Uterus (tissue), 3 donors: ENCODE measurements at regions not wholly inside any gene's neighbourhood (a gene's known extent, or its start where the extent isn't known, plus 50 kb on each side); places are given as distances from the start of the nearest gene placed in this dataset.
"Not testable (repeated sequence)": the region's sequence is repeated elsewhere in the genome, so short reads cannot be mapped to it uniquely, and the experiment has no call there.

Experiments used
- DNase-seq, 2 donors: peaks; one replicate each; pipeline ENCODE4 v3.0.0-alpha.2; 2019 to 2020
- H3K27ac ChIP-seq, 2 donors: fragments of 200-600 bp; sonication (generic); 1 replicate in 1 of 2; 2 replicates in 1 of 2; pipeline ENCODE4 v1.5.1; 2016 to 2018
- H3K27me3 ChIP-seq, 2 donors: fragments of 200-600 bp; sonication (generic); one replicate each; pipeline ENCODE4 v1.5.1; 2018 to 2019; ENCODE audit warnings: control low read depth in 1 of 2
- H3K36me3 ChIP-seq, 2 donors: fragments of 200-600 bp; sonication (generic); one replicate each; pipeline ENCODE4 v1.5.1; 2019; ENCODE audit warnings: control low read depth in 1 of 2
- H3K4me1 ChIP-seq, 2 donors: fragments of 200-600 bp; sonication (generic); one replicate each; pipeline ENCODE4 v1.5.1; 2018 to 2019; ENCODE audit warnings: control low read depth in 1 of 2
- H3K4me3 ChIP-seq, 2 donors: fragments of 200-600 bp; sonication (generic); 1 replicate in 1 of 2; 2 replicates in 1 of 2; pipeline ENCODE4 v1.5.1; 2018 to 2019; ENCODE audit warnings: mild to moderate bottlenecking in 1 of 2
- H3K9me3 ChIP-seq, 2 donors: fragments of 200-600 bp; sonication (generic); one replicate each; pipeline ENCODE4 v1.5.1; 2019; ENCODE audit warnings: control low read depth in 1 of 2
- POLR2A ChIP-seq, 2 donors: fragments of 450-650 bp; IDR thresholded peaks; one replicate each; pipeline ENCODE4 v1.6.1; 2016; ENCODE audit warnings: antibody characterized with exemption in 2 of 2, mild to moderate bottlenecking in 1 of 2, moderate library complexity in 1 of 2
- intact Hi-C: fragments of 100-400 bp; cut with DNase I; formaldehyde crosslinking; loops from one replicate; pipeline ENCODE4 v1.15.1; 2023; ENCODE audit warnings: low total_unique reads
- TF ChIP-seq, protein P1 (sequence below), 4 experiments: fragments of 200-600 bp in 2 of 4; fragments of 450-650 bp in 2 of 4; sonication (generic) in 2 of 4; IDR thresholded peaks; one replicate each; pipeline ENCODE4 v1.5.1; 2016 to 2019; ENCODE audit warnings: antibody characterized with exemption in 4 of 4, mild to moderate bottlenecking in 2 of 4, moderate library complexity in 1 of 4
- donor health status: DM: yes; HTN: yes; CAD: no.

DNA sequence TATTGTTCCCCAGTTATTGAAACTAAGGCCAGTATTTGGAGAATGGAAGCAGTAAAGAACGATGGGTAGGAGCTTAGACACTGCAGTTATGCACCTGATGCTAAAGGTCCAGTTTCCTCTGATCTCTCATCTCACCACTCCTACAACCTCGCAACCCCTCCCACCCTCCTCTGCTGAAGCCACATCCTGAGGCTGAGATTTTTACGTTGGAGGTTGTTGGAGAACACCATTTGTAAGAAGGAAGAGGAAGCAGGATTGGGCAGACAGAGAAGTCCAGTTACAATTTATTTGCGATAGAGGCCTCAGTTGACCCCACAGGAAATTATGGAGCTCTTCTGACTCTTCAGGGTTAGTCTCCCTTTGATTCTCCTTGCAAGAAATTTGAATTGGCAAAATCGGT lies 54.3 kb upstream of the NDUFV2 start:
- intact Hi-C loops, result no loop called here
- no peaks in the 10 kb centered on the region for H3K36me3 ChIP-seq
- no peak overlapping the region for H3K4me3 ChIP-seq
- no peaks in the 10 kb centered on the region for H3K27me3 ChIP-seq
- DNase-seq, result no peak
- H3K4me1 ChIP-seq, result no peaks in the 10 kb centered on the region
- no peaks in the 10 kb centered on the region for H3K9me3 ChIP-seq
- no peak overlapping the region for H3K27ac ChIP-seq
- TF ChIP-seq POLR2A (IDR thresholded peaks at IDR 0.05), result no peak
- TF ChIP-seq, protein P1, sequence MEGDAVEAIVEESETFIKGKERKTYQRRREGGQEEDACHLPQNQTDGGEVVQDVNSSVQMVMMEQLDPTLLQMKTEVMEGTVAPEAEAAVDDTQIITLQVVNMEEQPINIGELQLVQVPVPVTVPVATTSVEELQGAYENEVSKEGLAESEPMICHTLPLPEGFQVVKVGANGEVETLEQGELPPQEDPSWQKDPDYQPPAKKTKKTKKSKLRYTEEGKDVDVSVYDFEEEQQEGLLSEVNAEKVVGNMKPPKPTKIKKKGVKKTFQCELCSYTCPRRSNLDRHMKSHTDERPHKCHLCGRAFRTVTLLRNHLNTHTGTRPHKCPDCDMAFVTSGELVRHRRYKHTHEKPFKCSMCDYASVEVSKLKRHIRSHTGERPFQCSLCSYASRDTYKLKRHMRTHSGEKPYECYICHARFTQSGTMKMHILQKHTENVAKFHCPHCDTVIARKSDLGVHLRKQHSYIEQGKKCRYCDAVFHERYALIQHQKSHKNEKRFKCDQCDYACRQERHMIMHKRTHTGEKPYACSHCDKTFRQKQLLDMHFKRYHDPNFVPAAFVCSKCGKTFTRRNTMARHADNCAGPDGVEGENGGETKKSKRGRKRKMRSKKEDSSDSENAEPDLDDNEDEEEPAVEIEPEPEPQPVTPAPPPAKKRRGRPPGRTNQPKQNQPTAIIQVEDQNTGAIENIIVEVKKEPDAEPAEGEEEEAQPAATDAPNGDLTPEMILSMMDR (IDR thresholded peaks at IDR 0.05), result no peak

DNA sequence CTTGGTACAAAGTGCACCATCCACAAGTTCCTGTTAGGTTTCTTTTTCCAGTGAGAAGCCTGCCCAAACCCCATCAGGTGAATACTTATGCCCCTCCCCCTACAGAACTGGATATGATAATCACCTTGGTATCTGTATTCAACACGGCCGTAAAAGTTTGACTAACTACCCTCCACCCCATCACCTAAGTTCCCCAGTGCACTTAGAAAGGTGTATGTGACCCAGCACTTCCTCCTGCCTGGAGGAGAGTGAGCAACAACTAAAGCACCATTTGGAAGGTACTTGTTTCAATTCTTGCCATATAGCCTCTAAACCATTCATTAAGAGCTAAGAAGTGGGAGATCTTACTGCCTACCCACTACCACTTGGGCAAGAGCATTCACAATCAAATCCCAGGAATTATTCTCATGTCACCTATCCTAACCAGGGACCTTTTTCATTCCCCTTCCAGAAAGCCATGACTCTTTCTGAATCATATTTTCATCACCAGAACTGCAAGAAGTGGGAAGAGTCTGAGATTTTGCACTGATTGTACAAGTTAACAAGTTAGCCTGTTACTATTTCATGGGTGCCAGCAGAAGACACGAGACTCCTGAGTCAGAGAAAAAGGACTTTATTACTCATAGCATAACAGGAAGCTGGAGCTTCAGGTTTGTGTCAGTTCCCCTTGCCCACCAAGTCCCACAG lies 53.5 kb upstream of the NDUFV2 start:
- no peaks in the 10 kb centered on the region for H3K36me3 ChIP-seq
- H3K9me3 ChIP-seq, result no peaks in the 10 kb centered on the region
- H3K4me1 ChIP-seq, result no peaks in the 10 kb centered on the region
- H3K27me3 ChIP-seq, result no peaks in the 10 kb centered on the region
- no peak overlapping the region for H3K4me3 ChIP-seq
- no peak for DNase-seq
- H3K27ac ChIP-seq, result no peak overlapping the region
- intact Hi-C loops, result no loop called here
- no peak for TF ChIP-seq POLR2A (IDR thresholded peaks at IDR 0.05)
- TF ChIP-seq, protein P1 (IDR thresholded peaks at IDR 0.05), result no peak

DNA sequence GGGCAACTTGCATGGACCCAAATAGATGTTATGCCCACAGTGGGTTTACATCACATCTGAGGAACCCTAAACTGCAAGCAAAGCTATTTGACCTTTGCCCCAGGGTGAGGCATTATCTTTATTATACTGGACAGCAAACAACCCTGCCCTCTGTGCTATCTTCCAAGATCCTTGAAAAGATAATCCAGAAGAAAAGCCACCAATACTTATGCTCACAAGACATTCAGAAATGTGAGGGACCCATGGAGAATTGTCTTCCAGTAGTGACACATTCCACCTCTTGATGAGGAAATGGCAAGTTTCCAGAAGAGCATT lies 53.0 kb upstream of the NDUFV2 start:
- no peak for TF ChIP-seq POLR2A (IDR thresholded peaks at IDR 0.05)
- TF ChIP-seq, protein P1 (IDR thresholded peaks at IDR 0.05), result no peak
- DNase-seq, result no peak
- intact Hi-C loops, result no loop called here
- Histone ChIP-seq H3K4me1 (no peaks in the 10 kb centered on the region), H3K36me3 (no peaks in the 10 kb centered on the region), H3K27ac (no peak overlapping the region), H3K27me3 (no peaks in the 10 kb centered on the region), H3K9me3 (no peaks in the 10 kb centered on the region), H3K4me3 (no peak overlapping the region)

DNA sequence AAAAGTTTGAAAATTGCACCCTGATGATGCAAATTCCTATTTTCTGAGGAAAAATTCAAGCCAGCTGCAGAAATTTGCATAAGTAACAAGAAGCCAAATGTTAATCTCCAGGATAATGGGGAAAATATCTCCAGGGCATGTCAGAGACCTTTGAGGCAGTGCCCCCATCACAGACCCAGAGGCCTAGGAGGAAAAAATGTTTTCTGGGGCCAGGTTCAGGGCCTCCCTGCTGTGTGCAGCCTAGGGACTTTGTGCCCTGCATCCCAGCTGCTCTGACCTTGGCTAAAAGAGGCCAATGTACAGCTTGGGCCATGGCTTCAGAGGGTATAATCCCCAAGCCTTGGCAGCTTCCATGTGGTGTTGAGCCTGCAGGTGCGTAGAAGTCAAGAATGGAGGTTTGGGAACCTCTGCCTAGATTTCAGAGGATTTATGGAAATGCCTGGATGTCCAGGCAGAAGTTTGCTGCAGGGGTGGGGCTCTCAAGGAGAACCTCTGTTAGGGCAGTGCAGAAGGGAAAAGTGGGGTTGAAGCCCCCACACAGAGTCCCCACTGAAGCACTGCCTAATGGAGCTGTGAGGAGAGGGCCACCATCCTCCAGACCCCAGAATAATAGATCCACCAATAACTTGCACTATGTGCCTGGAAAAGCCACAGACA lies 51.7 kb upstream of the NDUFV2 start:
- intact Hi-C loops, H3K4me3 ChIP-seq, DNase-seq, H3K36me3 ChIP-seq, H3K27ac ChIP-seq, H3K4me1 ChIP-seq, H3K9me3 ChIP-seq, H3K27me3 ChIP-seq: not testable (repeated sequence)
